ENCODE measurements at regions not wholly inside any gene's neighbourhood (a gene's known extent, or its start where the extent isn't known, plus 50 kb on each side); places are given as distances from the start of the nearest gene placed in this dataset.

GRCh38 chr14:104389326-104390220, 190.0 kb upstream of the C14orf180 start:
- TF ChIP-seq CTCF (IDR thresholded peaks at IDR 0.05) (no peak), POLR2AphosphoS5 (IDR thresholded peaks at IDR 0.05) (no peak)
